K562 (cell line): ENCODE measurements at regions not wholly inside any gene's neighbourhood (a gene's known extent, or its start where the extent isn't known, plus 50 kb on each side); places are given as distances from the start of the nearest gene placed in this dataset.

ENCODE experiments used
- ATAC-seq: fragments of 200-7000 bp; cut with Tn5 transposase; 3 replicates; pipeline ENCODE4 v1.9.1; 2020; ENCODE audit warnings: moderate library complexity
- BruUV-seq: library from RNA; stranded (reverse); fragments of 400-500 nt; replicated peaks from 2 replicates; lab custom pipeline; 2021; lab: Mats Ljungman, UMichigan
- CTCF ChIA-PET: fragments of 300-600 bp; formaldehyde crosslinking; extraction: SDS; loops from one replicate; lab custom pipeline; 2021; ENCODE audit warnings: low intra/inter-chr PET ratio; lab: Yijun Ruan, JAX
- POLR2A ChIA-PET: fragments of 300-600, 350-650 bp; sonication (Branson Sonifier 250); formaldehyde crosslinking; extraction: SDS; loops from one replicate; lab custom pipeline; 2021; ENCODE audit warnings: antibody characterized with exemption, inconsistent platforms; lab: Yijun Ruan, JAX
- DNase-seq, 4 experiments: peaks; one replicate each; pipeline versions ENCODE4 v3.0.0 to v3.0.0-alpha.2; 2011 to 2018; ENCODE audit warnings: low spot score in 3 of 4, mixed read lengths in 3 of 4; ENCODE audit errors: extremely low read depth in 1 of 4
- FAIRE-seq: peaks from 2 replicates; lab custom pipeline; 2011; peaks lifted over from hg19 to GRCh38; lab: Jason Lieb, UNC
- H2AFZ ChIP-seq: 2 replicates; pipeline ENCODE4 v1.6.0; 2011; ENCODE audit warnings: low read depth, low read length, control low read depth, inconsistent platforms
- H3K27ac ChIP-seq: fragments of 200-600 bp; 3 replicates; pipeline ENCODE4 v1.8.0; 2011; ENCODE audit warnings: low read depth, mild to moderate bottlenecking, control low read depth, inconsistent platforms, low read length, moderate library complexity, mixed read lengths; ENCODE audit errors: extremely low read depth
- H3K27me3 ChIP-seq, 2 experiments: fragments of 300-600 bp in 1 of 2; 2 replicates in 1 of 2; 3 replicates in 1 of 2; pipeline versions ENCODE4 v1.6.0 to v1.8.0; 2011; ENCODE audit warnings: inconsistent platforms in 2 of 2, low read length in 2 of 2, mild to moderate bottlenecking in 1 of 2, mixed read lengths in 1 of 2, moderate library complexity in 1 of 2; ENCODE audit not compliant: control insufficient read depth in 2 of 2, insufficient read depth in 2 of 2
- H3K36me3 ChIP-seq: fragments of 300-600 bp; 3 replicates; pipeline ENCODE4 v1.8.0; 2011; ENCODE audit warnings: mild to moderate bottlenecking, low read length, inconsistent platforms; ENCODE audit not compliant: control insufficient read depth, insufficient read depth
- H3K4me1 ChIP-seq, 2 experiments: fragments of 200-600 bp in 1 of 2; replicated peaks in 1 of 2; 2 replicates in 1 of 2; 3 replicates in 1 of 2; pipeline versions ENCODE4 v1.5.1 to v1.8.0; 2011; ENCODE audit warnings: inconsistent platforms in 2 of 2, low read length in 2 of 2, mild to moderate bottlenecking in 1 of 2, mixed read lengths in 1 of 2, moderate library complexity in 1 of 2; ENCODE audit not compliant: control insufficient read depth in 2 of 2, insufficient read depth in 2 of 2
- H3K4me2 ChIP-seq: 2 replicates; pipeline ENCODE4 v1.6.1; 2011; ENCODE audit warnings: low read length, control low read depth, inconsistent platforms, mixed read lengths; ENCODE audit not compliant: insufficient read depth
- H3K4me3 ChIP-seq: fragments of 200-600 bp; sonication (generic), shearing (Covaris generic); 2 replicates; pipeline ENCODE4 v1.5.1; 2016; ENCODE audit warnings: control low read depth, inconsistent platforms
- H3K79me2 ChIP-seq: fragments of 200-600 bp; 3 replicates; pipeline ENCODE4 v1.8.0; 2011; ENCODE audit warnings: low read length, inconsistent platforms; ENCODE audit not compliant: control insufficient read depth, insufficient read depth
- H3K9ac ChIP-seq, 2 experiments: 2 replicates each; pipeline versions ENCODE4 v1.6.0 to v1.6.1; 2011; ENCODE audit warnings: low read depth in 2 of 2, low read length in 2 of 2, control low read depth in 1 of 2, inconsistent platforms in 1 of 2, mild to moderate bottlenecking in 1 of 2, mixed read lengths in 1 of 2; ENCODE audit not compliant: insufficient read depth in 1 of 2
- H3K9me1 ChIP-seq: one replicate; pipeline ENCODE4 v1.6.0; 2011; ENCODE audit warnings: inconsistent platforms, mild to moderate bottlenecking, low read length, moderate library complexity; ENCODE audit not compliant: control insufficient read depth, insufficient read depth
- H3K9me3 ChIP-seq: replicated peaks from 2 replicates; pipeline ENCODE4 v1.5.1; 2011; ENCODE audit warnings: low read depth, low read length, inconsistent platforms; ENCODE audit not compliant: control insufficient read depth, insufficient read depth
- H4K20me1 ChIP-seq: replicated peaks from 2 replicates; pipeline ENCODE4 v1.6.1; 2011; ENCODE audit warnings: low read length, inconsistent platforms, mixed read lengths; ENCODE audit not compliant: control insufficient read depth, insufficient read depth
- CBX3 ChIP-seq, 2 experiments: IDR thresholded peaks; 1 replicate in 1 of 2; 2 replicates in 1 of 2; pipeline ENCODE4 v1.6.1; 2012; ENCODE audit warnings: inconsistent platforms in 2 of 2, low read length in 2 of 2, borderline replicate concordance in 1 of 2, control low read depth in 1 of 2
- CEBPB ChIP-seq: fragments of 450-650 bp; IDR thresholded peaks from 2 replicates; pipeline ENCODE4 v1.6.1; 2016; ENCODE audit warnings: missing genetic modification characterization, missing compliant biosample characterization
- CHD2 ChIP-seq: IDR thresholded peaks from 2 replicates; pipeline ENCODE4 v1.6.1; 2011; ENCODE audit warnings: low read depth, low read length
- ELF2 ChIP-seq: fragments of 250-450 bp; sonication (Bioruptor Pico); IDR thresholded peaks from 2 replicates; pipeline ENCODE4 v1.5.0; 2021; ENCODE audit warnings: mild to moderate bottlenecking
- NR3C1 ChIP-seq: sonication (generic); formaldehyde crosslinking; IDR thresholded peaks from 2 replicates; pipeline ENCODE4 v1.8.1; 2022; ENCODE audit warnings: missing genetic modification reagents
- RB1 ChIP-seq: fragments of 450-650 bp; IDR thresholded peaks from 2 replicates; pipeline ENCODE4 v1.6.1; 2017; ENCODE audit warnings: low read depth, mild to moderate bottlenecking
- RUNX1 ChIP-seq: sonication (generic); IDR thresholded peaks from 2 replicates; pipeline ENCODE4 v1.6.1; 2016; ENCODE audit warnings: antibody characterized with exemption, low read depth
- SETDB1 ChIP-seq: IDR thresholded peaks from one replicate; pipeline ENCODE4 v1.6.1; 2012; ENCODE audit warnings: low read length, control low read depth, inconsistent platforms
- SNRNP70 ChIP-seq: fragments of 200-400 bp; formaldehyde crosslinking; optimal IDR thresholded peaks from 2 replicates; pipeline ENCODE3; 2017; ENCODE audit warnings: low read depth, low read length
- STAG1 ChIP-seq: sonication (generic); formaldehyde crosslinking; IDR thresholded peaks from 2 replicates; pipeline ENCODE4 v1.5.0; 2020; ENCODE audit warnings: missing genetic modification reagents, borderline replicate concordance
- THRAP3 ChIP-seq: fragments of 450-650 bp; IDR thresholded peaks from 2 replicates; pipeline ENCODE4 v1.6.1; 2016; ENCODE audit warnings: mild to moderate bottlenecking, inconsistent platforms, borderline replicate concordance
- ZNF282 ChIP-seq: sonication (generic); formaldehyde crosslinking; IDR thresholded peaks from 2 replicates; pipeline ENCODE4 v1.8.1; 2023; ENCODE audit warnings: missing genetic modification reagents
- ZNF668 ChIP-seq: fragments of 250-450 bp; sonication (Bioruptor Pico); IDR thresholded peaks from 2 replicates; pipeline ENCODE4 v1.8.0; 2022; ENCODE audit warnings: mild to moderate bottlenecking, inconsistent platforms
- WGBS: fragments of 100-300 bp; shearing (Covaris generic); methylation state at CpG from one replicate; pipeline ENCODE4 v1.1.6; 2016; ENCODE audit warnings: low coverage, mixed read lengths; ENCODE audit not compliant: insufficient coverage; ENCODE audit errors: missing lambda C conversion rate; 5-methylcytosine and 5-hydroxymethylcytosine counted together
- in situ Hi-C: fragments of 300-500 bp; cut with MboI; formaldehyde crosslinking; loops from 4 replicates; pipeline ENCODE4 v1.15.0; 2018; ENCODE audit warnings: inconsistent platforms, mixed read lengths
- intact Hi-C: fragments of 100-400 bp; cut with micrococcal nuclease; formaldehyde crosslinking; loops from 2 replicates; pipeline ENCODE4 v1.14.2; 2022
- TF ChIP-seq, protein P1 (sequence below), 2 experiments: fragments of 450-650 bp; formaldehyde crosslinking in 1 of 2; IDR thresholded peaks; 2 replicates each; pipeline versions ENCODE4 v1.4.0 to v1.6.1; 2014 to 2020; ENCODE audit warnings: mild to moderate bottlenecking in 2 of 2, borderline replicate concordance in 1 of 2, low read depth in 1 of 2
- TF ChIP-seq, protein P2 (sequence below), 2 experiments: fragments of 450-650 bp; IDR thresholded peaks; 2 replicates each; pipeline ENCODE4 v1.6.1; 2016

DNA sequence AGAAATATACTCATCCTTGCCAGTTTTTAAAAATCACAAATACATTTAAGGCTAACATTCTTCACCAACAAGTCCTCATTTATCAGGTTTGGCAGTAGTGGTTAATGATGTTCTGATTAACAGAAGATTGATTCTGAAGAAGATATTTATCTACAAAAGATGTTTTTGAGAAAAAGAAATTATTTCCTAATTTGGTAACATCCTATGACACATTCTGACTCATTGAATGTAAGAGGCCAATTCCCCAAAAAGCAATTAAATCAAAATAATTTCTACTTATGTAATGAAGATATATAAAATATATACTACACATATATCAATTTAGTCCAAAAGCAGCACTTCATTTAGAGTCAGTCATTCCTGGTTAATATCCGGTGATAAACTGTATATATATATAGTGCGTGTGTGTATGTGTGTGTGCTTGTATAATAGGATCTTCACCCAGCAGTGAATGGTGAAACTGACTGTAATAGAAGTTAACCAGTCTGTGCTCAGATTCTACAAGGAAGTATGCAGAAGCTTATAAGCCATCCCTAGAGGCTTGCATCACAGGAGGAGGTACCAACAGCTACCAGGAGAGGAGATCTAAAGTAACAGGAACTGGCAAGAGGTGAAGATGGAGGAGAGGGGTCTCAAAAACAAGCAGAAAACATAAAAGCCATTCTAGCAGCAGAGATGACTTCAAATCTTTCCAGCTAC is 82.9 kb upstream of the MARCKS start:
- CTCF ChIA-PET = no interaction called here
- POLR2A ChIA-PET = no interaction called here
- 0% methylated on average over 2 of the region's 2 CpGs for WGBS
- no TSS peak for BruUV-seq
- H3K27me3 ChIP-seq = no peaks in the 10 kb centered on the region
- intact Hi-C loops (no loop called here), in situ Hi-C loops (no loop called here)
- no peak overlapping the region for H3K4me2 ChIP-seq
- H4K20me1 ChIP-seq = no peaks in the 10 kb centered on the region
- H3K36me3 ChIP-seq = no peaks in the 10 kb centered on the region
- H3K9me1 ChIP-seq = no peaks in the 10 kb centered on the region
- no peak for FAIRE-seq
- H3K9ac ChIP-seq = no peak overlapping the region
- H3K9me3 ChIP-seq = no peaks in the 10 kb centered on the region
- H3K4me3 ChIP-seq = no peak overlapping the region
- no peaks in the 10 kb centered on the region for H3K4me1 ChIP-seq
- no peak overlapping the region for H3K27ac ChIP-seq
- no peaks in the 10 kb centered on the region for H3K79me2 ChIP-seq
- ATAC-seq = no peak
- DNase-seq = no peak
- no peak overlapping the region for H2AFZ ChIP-seq
- TF ChIP-seq SETDB1 = no peak
- TF ChIP-seq STAG1 (CRISPR knock-in tag) = no peak
- no peak for TF ChIP-seq CHD2
- TF ChIP-seq RUNX1 = no peak
- TF ChIP-seq ZNF668 = no peak
- TF ChIP-seq, protein P1, sequence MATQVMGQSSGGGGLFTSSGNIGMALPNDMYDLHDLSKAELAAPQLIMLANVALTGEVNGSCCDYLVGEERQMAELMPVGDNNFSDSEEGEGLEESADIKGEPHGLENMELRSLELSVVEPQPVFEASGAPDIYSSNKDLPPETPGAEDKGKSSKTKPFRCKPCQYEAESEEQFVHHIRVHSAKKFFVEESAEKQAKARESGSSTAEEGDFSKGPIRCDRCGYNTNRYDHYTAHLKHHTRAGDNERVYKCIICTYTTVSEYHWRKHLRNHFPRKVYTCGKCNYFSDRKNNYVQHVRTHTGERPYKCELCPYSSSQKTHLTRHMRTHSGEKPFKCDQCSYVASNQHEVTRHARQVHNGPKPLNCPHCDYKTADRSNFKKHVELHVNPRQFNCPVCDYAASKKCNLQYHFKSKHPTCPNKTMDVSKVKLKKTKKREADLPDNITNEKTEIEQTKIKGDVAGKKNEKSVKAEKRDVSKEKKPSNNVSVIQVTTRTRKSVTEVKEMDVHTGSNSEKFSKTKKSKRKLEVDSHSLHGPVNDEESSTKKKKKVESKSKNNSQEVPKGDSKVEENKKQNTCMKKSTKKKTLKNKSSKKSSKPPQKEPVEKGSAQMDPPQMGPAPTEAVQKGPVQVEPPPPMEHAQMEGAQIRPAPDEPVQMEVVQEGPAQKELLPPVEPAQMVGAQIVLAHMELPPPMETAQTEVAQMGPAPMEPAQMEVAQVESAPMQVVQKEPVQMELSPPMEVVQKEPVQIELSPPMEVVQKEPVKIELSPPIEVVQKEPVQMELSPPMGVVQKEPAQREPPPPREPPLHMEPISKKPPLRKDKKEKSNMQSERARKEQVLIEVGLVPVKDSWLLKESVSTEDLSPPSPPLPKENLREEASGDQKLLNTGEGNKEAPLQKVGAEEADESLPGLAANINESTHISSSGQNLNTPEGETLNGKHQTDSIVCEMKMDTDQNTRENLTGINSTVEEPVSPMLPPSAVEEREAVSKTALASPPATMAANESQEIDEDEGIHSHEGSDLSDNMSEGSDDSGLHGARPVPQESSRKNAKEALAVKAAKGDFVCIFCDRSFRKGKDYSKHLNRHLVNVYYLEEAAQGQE (IDR thresholded peaks at IDR 0.05; ENCODE audit: borderline replicate concordance) = no peak
- TF ChIP-seq, protein P1 (CRISPR knock-in tag; IDR thresholded peaks at IDR 0.05; ENCODE audit: low read depth) = no peak
- no peak for TF ChIP-seq ELF2 (CRISPR knock-in tag)
- TF ChIP-seq CEBPB (tag) = no peak
- no peak for TF ChIP-seq THRAP3
- TF ChIP-seq NR3C1 (CRISPR knock-in tag) = no peak
- TF ChIP-seq CBX3 (IDR thresholded peaks at IDR 0.05; ENCODE audit: borderline replicate concordance in 1 of 2, low read length in 2 of 2) = no peak
- TF ChIP-seq SNRNP70 = no peak
- TF ChIP-seq, protein P2, sequence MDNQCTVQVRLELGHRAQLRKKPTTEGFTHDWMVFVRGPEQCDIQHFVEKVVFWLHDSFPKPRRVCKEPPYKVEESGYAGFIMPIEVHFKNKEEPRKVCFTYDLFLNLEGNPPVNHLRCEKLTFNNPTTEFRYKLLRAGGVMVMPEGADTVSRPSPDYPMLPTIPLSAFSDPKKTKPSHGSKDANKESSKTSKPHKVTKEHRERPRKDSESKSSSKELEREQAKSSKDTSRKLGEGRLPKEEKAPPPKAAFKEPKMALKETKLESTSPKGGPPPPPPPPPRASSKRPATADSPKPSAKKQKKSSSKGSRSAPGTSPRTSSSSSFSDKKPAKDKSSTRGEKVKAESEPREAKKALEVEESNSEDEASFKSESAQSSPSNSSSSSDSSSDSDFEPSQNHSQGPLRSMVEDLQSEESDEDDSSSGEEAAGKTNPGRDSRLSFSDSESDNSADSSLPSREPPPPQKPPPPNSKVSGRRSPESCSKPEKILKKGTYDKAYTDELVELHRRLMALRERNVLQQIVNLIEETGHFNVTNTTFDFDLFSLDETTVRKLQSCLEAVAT (IDR thresholded peaks at IDR 0.05) = no peak
- no peak for TF ChIP-seq ZNF282 (CRISPR knock-in tag)
- TF ChIP-seq RB1 = no peak
